ENCODE measurements at regions not wholly inside any gene's neighbourhood (a gene's known extent, or its start where the extent isn't known, plus 50 kb on each side); places are given as distances from the start of the nearest gene placed in this dataset.

- peaks cover 0 to 9% (median 0%) of the 10 kb centered on the region in 5 experiments for H3K9me3 ChIP-seq (ENCODE audit: control extremely low read depth in 1 of 5, control insufficient read depth in 4 of 5, insufficient read depth in 2 of 5, low read depth in 1 of 5, low read length in 4 of 5)
- no peak overlapping the region for H3K27ac ChIP-seq (ENCODE audit: insufficient read depth in 1 of 2, low read depth in 1 of 2, low read length in 2 of 2, poor library complexity in 1 of 2, severe bottlenecking in 2 of 2)
- DNase-seq = no peak
- POLR2A ChIA-PET = no interaction called here
- CTCF ChIA-PET = no interaction called here
- no peaks in the 10 kb centered on the region for H3K27me3 ChIP-seq (replicated peaks in 2 of 5; ENCODE audit: control insufficient read depth in 4 of 5, insufficient read depth in 5 of 5, low read length in 4 of 5)
- no peak overlapping the region for H3K4me3 ChIP-seq (ENCODE audit: control insufficient read depth in 1 of 7, extremely low read depth in 1 of 7, insufficient read depth in 4 of 7, low read depth in 2 of 7, low read length in 6 of 7)
- no peaks in the 10 kb centered on the region for H3K36me3 ChIP-seq (ENCODE audit: control insufficient read depth in 4 of 4, insufficient read depth in 4 of 4, low read length in 3 of 4)
- no peaks in the 10 kb centered on the region for H3K4me1 ChIP-seq (ENCODE audit: control extremely low read depth in 1 of 4, control insufficient read depth in 4 of 4, insufficient read depth in 4 of 4, low read length in 3 of 4)
Measured at GRCh38 chr3:96748139-96748538, 66.3 kb upstream of the EPHA6 start.

- 100% methylated on average over 2 of the region's 2 CpGs for whole genome bisulfite sequencing (ENCODE audit: insufficient coverage)
- H3K36me3 ChIP-seq (ENCODE audit: control insufficient read depth in 4 of 4, insufficient read depth in 4 of 4, low read length in 3 of 4) = no peaks in the 10 kb centered on the region
- no peak overlapping the region for H3K4me3 ChIP-seq (ENCODE audit: control insufficient read depth in 1 of 7, extremely low read depth in 1 of 7, insufficient read depth in 4 of 7, low read depth in 2 of 7, low read length in 6 of 7)
- H3K27me3 ChIP-seq (replicated peaks in 2 of 5; ENCODE audit: control insufficient read depth in 4 of 5, insufficient read depth in 5 of 5, low read length in 4 of 5) = no peaks in the 10 kb centered on the region
- no peaks in the 10 kb centered on the region for H3K4me1 ChIP-seq (ENCODE audit: control extremely low read depth in 1 of 4, control insufficient read depth in 4 of 4, insufficient read depth in 4 of 4, low read length in 3 of 4)
- peaks cover 0 to 9% (median 0%) of the 10 kb centered on the region in 5 experiments for H3K9me3 ChIP-seq (ENCODE audit: control extremely low read depth in 1 of 5, control insufficient read depth in 4 of 5, insufficient read depth in 2 of 5, low read depth in 1 of 5, low read length in 4 of 5)
- ChIA-PET CTCF (no interaction called here), POLR2A (no interaction called here)
- no peak overlapping the region for H3K27ac ChIP-seq (ENCODE audit: insufficient read depth in 1 of 2, low read depth in 1 of 2, low read length in 2 of 2, poor library complexity in 1 of 2, severe bottlenecking in 2 of 2)
- DNase-seq = no peak
Measured at GRCh38 chr3:96750094-96750767, 64.2 kb upstream of the EPHA6 start.

- CTCF ChIA-PET = no interaction called here
- no peaks in the 10 kb centered on the region for H3K36me3 ChIP-seq (ENCODE audit: control insufficient read depth in 4 of 4, insufficient read depth in 4 of 4, low read length in 3 of 4)
- H3K27ac ChIP-seq (ENCODE audit: insufficient read depth in 1 of 2, low read depth in 1 of 2, low read length in 2 of 2, poor library complexity in 1 of 2, severe bottlenecking in 2 of 2) = no peak overlapping the region
- H3K4me3 ChIP-seq (ENCODE audit: control insufficient read depth in 1 of 7, extremely low read depth in 1 of 7, insufficient read depth in 4 of 7, low read depth in 2 of 7, low read length in 6 of 7) = no peak overlapping the region
- no peak for DNase-seq
- H3K9me3 ChIP-seq (ENCODE audit: control extremely low read depth in 1 of 5, control insufficient read depth in 4 of 5, insufficient read depth in 2 of 5, low read depth in 1 of 5, low read length in 4 of 5) = peaks cover 0 to 9% (median 0%) of the 10 kb centered on the region in 5 experiments
- POLR2A ChIA-PET = no interaction called here
- H3K27me3 ChIP-seq (replicated peaks in 2 of 5; ENCODE audit: control insufficient read depth in 4 of 5, insufficient read depth in 5 of 5, low read length in 4 of 5) = no peaks in the 10 kb centered on the region
- no peaks in the 10 kb centered on the region for H3K4me1 ChIP-seq (ENCODE audit: control extremely low read depth in 1 of 4, control insufficient read depth in 4 of 4, insufficient read depth in 4 of 4, low read length in 3 of 4)
- whole genome bisulfite sequencing (ENCODE audit: insufficient coverage) = 95% methylated on average over 13 of the region's 13 CpGs
Measured at GRCh38 chr3:96753124-96753523, 61.3 kb upstream of the EPHA6 start.

DNA sequence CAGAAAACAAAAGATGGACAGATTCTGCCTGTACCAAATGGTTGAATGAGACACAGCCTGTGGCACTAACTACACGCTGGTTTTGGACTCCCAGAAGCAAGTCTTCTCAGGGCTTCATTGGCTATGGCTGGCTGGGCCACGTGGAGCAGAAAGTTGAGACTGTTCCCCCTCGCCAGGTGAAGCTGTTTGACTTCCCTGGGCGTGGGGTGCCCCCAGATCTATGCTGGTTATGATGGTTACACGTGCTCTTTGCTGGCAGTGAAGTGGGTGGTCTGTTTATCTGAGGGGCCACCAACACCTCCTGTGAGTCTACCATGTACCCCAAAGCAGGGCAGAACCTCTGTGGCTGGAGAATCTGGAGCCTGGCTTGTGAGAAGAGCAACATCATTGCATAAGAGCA, 60.3 kb upstream of the EPHA6 start:
- POLR2A ChIA-PET = no interaction called here
- no peaks in the 10 kb centered on the region for H3K36me3 ChIP-seq (ENCODE audit: control insufficient read depth in 4 of 4, insufficient read depth in 4 of 4, low read length in 3 of 4)
- H3K27ac ChIP-seq (ENCODE audit: insufficient read depth in 1 of 2, low read depth in 1 of 2, low read length in 2 of 2, poor library complexity in 1 of 2, severe bottlenecking in 2 of 2) = no peak overlapping the region
- no peaks in the 10 kb centered on the region for H3K4me1 ChIP-seq (ENCODE audit: control extremely low read depth in 1 of 4, control insufficient read depth in 4 of 4, insufficient read depth in 4 of 4, low read length in 3 of 4)
- no peak overlapping the region for H3K4me3 ChIP-seq (ENCODE audit: control insufficient read depth in 1 of 7, extremely low read depth in 1 of 7, insufficient read depth in 4 of 7, low read depth in 2 of 7, low read length in 6 of 7)
- no peaks in the 10 kb centered on the region for H3K27me3 ChIP-seq (replicated peaks in 2 of 5; ENCODE audit: control insufficient read depth in 4 of 5, insufficient read depth in 5 of 5, low read length in 4 of 5)
- CTCF ChIA-PET = interaction anchor here (0.7 kb wide), 1 partner anchor 14 kb away, joined by 3 read pairs; no protein-coding TSS in a partner anchor
- peaks cover 0 to 9% (median 0%) of the 10 kb centered on the region in 5 experiments for H3K9me3 ChIP-seq (ENCODE audit: control extremely low read depth in 1 of 5, control insufficient read depth in 4 of 5, insufficient read depth in 2 of 5, low read depth in 1 of 5, low read length in 4 of 5)
- 96% methylated on average over 4 of the region's 5 CpGs for WGBS (ENCODE audit: insufficient coverage)
- no peak for DNase-seq

- H3K27me3 ChIP-seq (replicated peaks in 2 of 5; ENCODE audit: control insufficient read depth in 4 of 5, insufficient read depth in 5 of 5, low read length in 4 of 5) = no peaks in the 10 kb centered on the region
- CTCF ChIA-PET = interaction anchor here (1.7 kb wide), 1 partner anchor 14 kb away, joined by 4 read pairs; no protein-coding TSS in a partner anchor
- no peak overlapping the region for H3K27ac ChIP-seq (ENCODE audit: insufficient read depth in 1 of 2, low read depth in 1 of 2, low read length in 2 of 2, poor library complexity in 1 of 2, severe bottlenecking in 2 of 2)
- POLR2A ChIA-PET = no interaction called here
- no peaks in the 10 kb centered on the region for H3K36me3 ChIP-seq (ENCODE audit: control insufficient read depth in 4 of 4, insufficient read depth in 4 of 4, low read length in 3 of 4)
- WGBS (ENCODE audit: insufficient coverage) = 100% methylated on average over 1 of the region's 4 CpGs
- H3K9me3 ChIP-seq (ENCODE audit: control extremely low read depth in 1 of 5, control insufficient read depth in 4 of 5, insufficient read depth in 2 of 5, low read depth in 1 of 5, low read length in 4 of 5) = peaks cover 0 to 2% (median 0%) of the 10 kb centered on the region in 5 experiments
- no peak for DNase-seq
- no peaks in the 10 kb centered on the region for H3K4me1 ChIP-seq (ENCODE audit: control extremely low read depth in 1 of 4, control insufficient read depth in 4 of 4, insufficient read depth in 4 of 4, low read length in 3 of 4)
- H3K4me3 ChIP-seq (ENCODE audit: control insufficient read depth in 1 of 7, extremely low read depth in 1 of 7, insufficient read depth in 4 of 7, low read depth in 2 of 7, low read length in 6 of 7) = no peak overlapping the region
Measured at GRCh38 chr3:96755519-96755918, 58.9 kb upstream of the EPHA6 start.

DNA sequence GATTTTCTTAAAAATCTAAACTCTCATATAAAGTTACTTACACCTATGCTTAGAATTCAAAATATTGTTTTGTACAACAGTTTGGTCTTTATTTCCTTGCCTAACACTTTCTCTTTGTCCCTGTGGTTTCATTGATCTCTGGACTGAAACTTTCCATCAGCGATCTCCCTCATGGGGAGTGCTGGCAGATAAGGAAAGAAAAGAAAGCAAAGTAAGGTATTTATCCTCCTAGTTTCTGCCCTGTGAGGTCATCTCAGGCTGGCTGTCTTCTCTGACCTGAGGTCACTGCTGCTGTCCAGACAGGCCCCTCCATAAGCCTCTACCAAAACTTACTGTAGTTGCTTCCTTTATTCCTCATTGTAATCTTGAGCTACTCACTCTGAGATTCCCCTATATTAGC, 57.9 kb upstream of the EPHA6 start:
- H3K9me3 ChIP-seq (ENCODE audit: control extremely low read depth in 1 of 5, control insufficient read depth in 4 of 5, insufficient read depth in 2 of 5, low read depth in 1 of 5, low read length in 4 of 5) = no peaks in the 10 kb centered on the region
- CTCF ChIA-PET = interaction anchor here (1.7 kb wide), 1 partner anchor 15 kb away, joined by 4 read pairs; no protein-coding TSS in a partner anchor
- no peaks in the 10 kb centered on the region for H3K4me1 ChIP-seq (ENCODE audit: control extremely low read depth in 1 of 4, control insufficient read depth in 4 of 4, insufficient read depth in 4 of 4, low read length in 3 of 4)
- DNase-seq = no peak
- H3K27me3 ChIP-seq (replicated peaks in 2 of 5; ENCODE audit: control insufficient read depth in 4 of 5, insufficient read depth in 5 of 5, low read length in 4 of 5) = no peaks in the 10 kb centered on the region
- H3K27ac ChIP-seq (ENCODE audit: insufficient read depth in 1 of 2, low read depth in 1 of 2, low read length in 2 of 2, poor library complexity in 1 of 2, severe bottlenecking in 2 of 2) = no peak overlapping the region
- H3K4me3 ChIP-seq (ENCODE audit: control insufficient read depth in 1 of 7, extremely low read depth in 1 of 7, insufficient read depth in 4 of 7, low read depth in 2 of 7, low read length in 6 of 7) = no peak overlapping the region
- POLR2A ChIA-PET = no interaction called here
- no peaks in the 10 kb centered on the region for H3K36me3 ChIP-seq (ENCODE audit: control insufficient read depth in 4 of 4, insufficient read depth in 4 of 4, low read length in 3 of 4)
- WGBS (ENCODE audit: insufficient coverage) = no CpG with 5 or more reads among the region's 1 CpG

GRCh38 chr3:96760956-96761355, 53.4 kb upstream of the EPHA6 start:
- Histone ChIP-seq H3K4me1 (ENCODE audit: control extremely low read depth in 1 of 4, control insufficient read depth in 4 of 4, insufficient read depth in 4 of 4, low read length in 3 of 4) (no peaks in the 10 kb centered on the region), H3K9me3 (ENCODE audit: control extremely low read depth in 1 of 5, control insufficient read depth in 4 of 5, insufficient read depth in 2 of 5, low read depth in 1 of 5, low read length in 4 of 5) (no peaks in the 10 kb centered on the region), H3K36me3 (ENCODE audit: control insufficient read depth in 4 of 4, insufficient read depth in 4 of 4, low read length in 3 of 4) (no peaks in the 10 kb centered on the region), H3K27me3 (replicated peaks in 2 of 5; ENCODE audit: control insufficient read depth in 4 of 5, insufficient read depth in 5 of 5, low read length in 4 of 5) (no peaks in the 10 kb centered on the region), H3K27ac (ENCODE audit: insufficient read depth in 1 of 2, low read depth in 1 of 2, low read length in 2 of 2, poor library complexity in 1 of 2, severe bottlenecking in 2 of 2) (no peak overlapping the region), H3K4me3 (ENCODE audit: control insufficient read depth in 1 of 7, extremely low read depth in 1 of 7, insufficient read depth in 4 of 7, low read depth in 2 of 7, low read length in 6 of 7) (no peak overlapping the region)
- DNase-seq = no peak
- ChIA-PET POLR2A (interaction anchor here (0.6 kb wide), 1 partner anchor 12 kb away, joined by 3 read pairs; no protein-coding TSS in a partner anchor), CTCF (no interaction called here)
- WGBS (ENCODE audit: insufficient coverage) = 93% methylated on average over 3 of the region's 4 CpGs

Measured in common myeloid progenitor, CD34-positive (primary cell).